HG02884 (cell line): ENCODE measurements at regions not wholly inside any gene's neighbourhood (a gene's known extent, or its start where the extent isn't known, plus 50 kb on each side); places are given as distances from the start of the nearest gene placed in this dataset.

Experiments
- ATAC-seq: cut with Tn5 transposase; IDR thresholded peaks from one replicate; pipeline ENCODE4 v1.9.1; 2021; ENCODE audit warnings: mild to moderate bottlenecking, moderate library complexity; ENCODE audit not compliant: unreplicated experiment

DNA sequence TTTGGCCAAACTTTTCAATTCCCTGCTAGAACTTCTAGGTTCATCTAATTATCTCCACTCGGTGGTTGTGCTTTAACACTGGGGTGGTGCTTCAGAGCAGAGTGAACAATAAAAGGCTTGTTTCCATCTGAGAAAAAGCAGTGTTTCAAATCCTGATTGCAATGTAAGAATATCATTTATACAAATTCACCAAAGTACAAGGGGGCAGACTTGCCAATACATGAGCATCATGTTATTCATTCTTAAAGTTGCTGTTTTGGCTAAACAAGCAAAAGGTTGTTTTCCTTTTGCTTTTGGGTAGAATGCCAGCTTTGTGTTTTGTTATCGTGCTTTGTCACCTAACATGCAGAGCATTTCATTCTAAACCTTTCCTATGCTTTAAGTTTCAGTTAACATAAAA, 78.5 kb upstream of the UBAC2 start:
- ATAC-seq, result no peak

GRCh38 chr13:99123101-99124045, 77.3 kb upstream of the UBAC2 start:
- no peak for ATAC-seq

- no peak for ATAC-seq
Observed at GRCh38 chr13:99124046-99124400, 76.6 kb upstream of the UBAC2 start.

- peak; percentile 88 for ATAC-seq
Observed at GRCh38 chr13:99124794-99125316, 75.8 kb upstream of the UBAC2 start.

GRCh38 chr13:99125326-99125915, 75.2 kb upstream of the UBAC2 start:
- ATAC-seq, result no peak

GRCh38 chr13:99126821-99127220, 73.8 kb upstream of the UBAC2 start:
- no peak for ATAC-seq

GRCh38 chr13:99129050-99129449, 71.6 kb upstream of the UBAC2 start:
- ATAC-seq, result no peak

GRCh38 chr13:99129951-99130350, 70.7 kb upstream of the UBAC2 start:
- ATAC-seq, result no peak

DNA sequence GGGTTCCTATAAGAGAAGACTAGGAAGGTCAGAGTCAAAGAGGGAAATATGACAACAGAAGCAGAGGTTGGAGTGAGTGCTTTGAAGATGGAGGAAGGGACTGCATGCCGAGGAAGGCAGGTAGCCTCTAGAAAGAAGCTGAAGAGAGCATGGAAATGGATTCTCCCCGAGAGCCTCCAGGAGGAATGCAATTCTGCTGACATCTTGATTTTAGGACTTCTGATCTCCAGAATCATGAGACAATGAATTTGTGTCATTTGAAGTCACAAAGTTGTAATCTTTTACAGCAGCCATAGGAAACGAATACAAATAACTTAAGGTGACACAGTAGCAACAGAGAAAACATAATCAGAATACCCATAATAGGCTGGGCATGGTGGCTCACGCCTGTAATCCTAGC, 69.2 kb upstream of the UBAC2 start:
- no peak for ATAC-seq

GRCh38 chr13:99132295-99132835, 68.3 kb upstream of the UBAC2 start:
- no peak for ATAC-seq

DNA sequence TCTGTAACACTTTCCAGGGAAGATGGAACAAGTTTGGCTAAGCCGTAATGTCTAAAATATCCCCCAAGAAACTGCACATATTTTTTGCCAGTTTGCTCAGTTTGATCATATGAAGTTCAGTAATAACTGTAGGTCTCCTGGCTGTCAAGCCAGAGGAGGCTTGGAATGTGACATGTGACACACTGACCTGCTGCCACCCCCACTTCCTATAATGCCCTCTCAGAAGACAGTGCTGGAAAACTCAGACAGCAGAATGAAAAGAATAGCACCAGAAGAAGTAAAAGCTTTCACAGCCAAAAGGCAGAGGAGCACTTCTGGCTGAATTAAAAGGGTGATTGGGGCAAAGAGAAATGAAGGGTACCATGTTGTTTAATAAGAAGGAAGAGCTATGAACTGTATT, 67.4 kb upstream of the UBAC2 start:
- ATAC-seq, result no peak

DNA sequence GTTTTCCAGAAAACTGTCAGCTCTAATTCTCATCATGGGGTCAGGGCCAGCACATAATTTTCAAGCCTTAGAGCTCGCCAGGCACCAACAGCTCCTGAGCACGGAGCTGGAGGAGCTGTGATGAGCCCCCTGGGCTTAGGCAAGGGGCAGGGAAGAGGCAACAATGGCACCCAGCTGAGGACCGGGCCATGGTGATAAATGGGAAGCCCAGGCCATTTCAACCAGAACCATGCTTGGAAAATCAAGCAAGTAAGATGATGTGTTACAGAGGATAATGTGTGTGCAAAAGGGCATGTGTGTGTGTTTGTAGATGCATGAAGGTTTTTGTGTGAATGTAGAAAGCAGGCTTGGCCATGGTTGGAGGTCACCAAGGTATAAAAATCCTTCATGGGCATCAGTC, 66.8 kb upstream of the UBAC2 start:
- ATAC-seq, result no peak

DNA sequence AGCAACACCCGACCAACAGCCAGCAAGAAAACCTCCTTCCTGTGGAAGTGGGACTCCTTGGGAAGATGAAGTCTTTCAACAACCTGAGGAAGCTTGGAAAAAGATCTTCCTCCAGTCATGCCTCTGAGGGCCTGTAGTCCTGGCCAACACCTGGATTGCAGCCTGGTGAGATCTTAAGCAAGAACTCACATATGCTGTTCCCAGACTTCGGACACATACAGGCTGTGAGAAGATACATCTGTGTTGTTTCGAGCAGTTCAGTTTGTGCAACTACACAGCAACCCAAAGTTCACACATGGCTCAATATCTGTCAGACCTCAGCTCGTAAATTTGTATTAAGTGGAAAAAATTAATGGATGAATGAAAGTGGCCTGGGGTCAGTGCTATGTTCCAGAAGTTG, 65.1 kb upstream of the UBAC2 start:
- ATAC-seq, result no peak

DNA sequence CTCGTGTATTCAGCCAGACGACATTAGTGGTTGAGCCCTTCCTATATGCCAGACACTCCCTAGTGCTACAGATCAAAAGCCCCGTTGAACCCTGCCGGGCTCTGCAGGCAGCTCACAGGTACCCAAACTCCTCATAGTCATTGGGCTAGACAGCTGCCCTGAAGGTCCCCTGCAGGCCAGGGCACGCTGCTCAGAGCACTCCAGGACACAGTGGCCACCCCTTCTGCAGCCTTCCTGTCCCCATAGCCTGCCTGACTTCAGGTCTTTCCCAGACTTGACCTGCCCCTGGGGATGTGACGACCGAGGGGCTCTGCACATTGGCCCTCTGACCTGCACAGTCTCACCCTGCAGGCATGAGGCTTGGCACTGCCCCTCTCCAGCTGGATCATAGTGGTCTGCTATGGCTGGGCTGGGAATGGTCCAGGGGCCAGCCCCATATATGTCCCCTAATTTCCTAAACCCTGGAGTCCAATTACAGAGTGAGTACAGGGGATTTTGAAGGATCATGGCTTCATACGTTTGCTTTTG, 64.2 kb upstream of the UBAC2 start:
- no peak for ATAC-seq

DNA sequence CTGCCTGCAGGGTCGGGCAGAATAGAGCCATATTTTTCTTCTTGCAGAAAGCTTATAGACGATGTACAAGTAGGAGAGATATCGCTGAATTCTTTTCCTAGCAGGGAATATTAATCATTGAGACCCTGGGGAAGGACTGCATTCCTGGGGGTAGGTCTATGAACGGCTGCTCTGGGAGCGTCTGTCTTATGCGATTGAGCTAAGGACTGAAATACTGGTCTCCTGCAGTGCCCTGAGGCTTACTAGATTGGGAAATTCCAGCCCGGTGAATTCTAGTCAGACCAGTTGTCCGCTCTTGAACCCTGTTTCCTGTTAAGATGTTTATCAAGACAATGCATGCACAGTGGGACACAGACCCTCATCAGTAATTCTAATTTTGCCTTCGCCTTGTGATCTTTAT, 59.8 kb upstream of the UBAC2 start:
- ATAC-seq, result no peak

GRCh38 chr13:99143904-99144303, 56.8 kb upstream of the UBAC2 start:
- no peak for ATAC-seq

GRCh38 chr13:99144306-99144705, 56.3 kb upstream of the UBAC2 start:
- ATAC-seq, result peak; percentile 71

DNA sequence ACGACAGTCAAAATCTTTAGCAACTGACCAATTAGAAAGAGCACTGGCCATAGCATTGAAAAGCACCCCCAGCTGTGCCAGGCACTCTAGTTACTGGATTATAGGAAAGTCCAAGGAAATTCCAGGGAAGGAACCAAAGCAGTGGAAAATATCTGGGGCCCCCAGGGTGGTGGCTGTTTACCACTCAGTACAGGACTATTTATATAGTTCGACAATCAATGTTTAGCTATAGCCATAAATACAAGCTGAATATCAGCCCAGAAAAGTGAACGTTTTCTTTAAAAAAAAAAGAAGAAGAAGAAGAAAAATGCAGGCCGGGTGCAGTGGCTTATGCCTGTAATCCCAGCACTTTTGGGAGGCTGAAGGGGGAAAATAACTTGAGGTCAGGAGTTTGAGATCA, 55.2 kb upstream of the UBAC2 start:
- no peak for ATAC-seq

- no peak for ATAC-seq
Observed at GRCh38 chr13:99150575-99151361, 49.9 kb upstream of the UBAC2 start.
